ENCODE measurements at regions not wholly inside any gene's neighbourhood (a gene's known extent, or its start where the extent isn't known, plus 50 kb on each side); places are given as distances from the start of the nearest gene placed in this dataset.

DNA sequence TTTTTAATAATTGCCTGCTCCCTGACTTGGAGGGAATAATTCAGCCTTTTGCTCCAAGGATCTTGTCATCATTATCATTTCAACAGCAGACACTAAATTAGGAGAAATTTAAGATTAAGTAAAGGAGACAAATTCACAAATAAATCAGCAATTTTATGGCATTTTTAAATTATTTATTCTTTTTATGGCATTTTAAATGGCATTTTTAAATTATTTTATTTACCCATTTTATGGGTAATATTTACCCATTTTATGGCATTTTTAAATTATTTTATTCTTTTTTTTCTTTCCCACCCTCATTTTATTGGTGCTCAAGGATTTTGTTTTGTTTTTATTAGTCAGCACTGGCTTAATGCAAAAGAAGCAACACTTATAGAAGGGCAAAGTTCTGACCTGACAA, 1201.0 kb upstream of the SORCS1 start:
- TF ChIP-seq, protein P1, sequence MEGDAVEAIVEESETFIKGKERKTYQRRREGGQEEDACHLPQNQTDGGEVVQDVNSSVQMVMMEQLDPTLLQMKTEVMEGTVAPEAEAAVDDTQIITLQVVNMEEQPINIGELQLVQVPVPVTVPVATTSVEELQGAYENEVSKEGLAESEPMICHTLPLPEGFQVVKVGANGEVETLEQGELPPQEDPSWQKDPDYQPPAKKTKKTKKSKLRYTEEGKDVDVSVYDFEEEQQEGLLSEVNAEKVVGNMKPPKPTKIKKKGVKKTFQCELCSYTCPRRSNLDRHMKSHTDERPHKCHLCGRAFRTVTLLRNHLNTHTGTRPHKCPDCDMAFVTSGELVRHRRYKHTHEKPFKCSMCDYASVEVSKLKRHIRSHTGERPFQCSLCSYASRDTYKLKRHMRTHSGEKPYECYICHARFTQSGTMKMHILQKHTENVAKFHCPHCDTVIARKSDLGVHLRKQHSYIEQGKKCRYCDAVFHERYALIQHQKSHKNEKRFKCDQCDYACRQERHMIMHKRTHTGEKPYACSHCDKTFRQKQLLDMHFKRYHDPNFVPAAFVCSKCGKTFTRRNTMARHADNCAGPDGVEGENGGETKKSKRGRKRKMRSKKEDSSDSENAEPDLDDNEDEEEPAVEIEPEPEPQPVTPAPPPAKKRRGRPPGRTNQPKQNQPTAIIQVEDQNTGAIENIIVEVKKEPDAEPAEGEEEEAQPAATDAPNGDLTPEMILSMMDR (IDR thresholded peaks at IDR 0.05): no peak
- no peak for TF ChIP-seq POLR2A (IDR thresholded peaks at IDR 0.05)

All from heart left ventricle (tissue), 13 donors.